ENCODE measurements at regions not wholly inside any gene's neighbourhood (a gene's known extent, or its start where the extent isn't known, plus 50 kb on each side); places are given as distances from the start of the nearest gene placed in this dataset.

- DNase-seq (no peak), ATAC-seq (no peak)
- Histone ChIP-seq H3K27ac (no peak overlapping the region), H3K27me3 (peaks cover 8% of the 10 kb centered on the region), H3K36me3 (no peaks in the 10 kb centered on the region), H3K4me3 (no peak overlapping the region), H3K4me1 (no peaks in the 10 kb centered on the region), H3K9me3 (no peaks in the 10 kb centered on the region)
- TF ChIP-seq, protein P1, sequence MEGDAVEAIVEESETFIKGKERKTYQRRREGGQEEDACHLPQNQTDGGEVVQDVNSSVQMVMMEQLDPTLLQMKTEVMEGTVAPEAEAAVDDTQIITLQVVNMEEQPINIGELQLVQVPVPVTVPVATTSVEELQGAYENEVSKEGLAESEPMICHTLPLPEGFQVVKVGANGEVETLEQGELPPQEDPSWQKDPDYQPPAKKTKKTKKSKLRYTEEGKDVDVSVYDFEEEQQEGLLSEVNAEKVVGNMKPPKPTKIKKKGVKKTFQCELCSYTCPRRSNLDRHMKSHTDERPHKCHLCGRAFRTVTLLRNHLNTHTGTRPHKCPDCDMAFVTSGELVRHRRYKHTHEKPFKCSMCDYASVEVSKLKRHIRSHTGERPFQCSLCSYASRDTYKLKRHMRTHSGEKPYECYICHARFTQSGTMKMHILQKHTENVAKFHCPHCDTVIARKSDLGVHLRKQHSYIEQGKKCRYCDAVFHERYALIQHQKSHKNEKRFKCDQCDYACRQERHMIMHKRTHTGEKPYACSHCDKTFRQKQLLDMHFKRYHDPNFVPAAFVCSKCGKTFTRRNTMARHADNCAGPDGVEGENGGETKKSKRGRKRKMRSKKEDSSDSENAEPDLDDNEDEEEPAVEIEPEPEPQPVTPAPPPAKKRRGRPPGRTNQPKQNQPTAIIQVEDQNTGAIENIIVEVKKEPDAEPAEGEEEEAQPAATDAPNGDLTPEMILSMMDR (IDR thresholded peaks at IDR 0.05) = no peak
- intact Hi-C loops (cut with DNase I) = no loop called here
These were observed 54.8 kb upstream of the CHRNB4 start for GRCh38 chr15:78695854-78696253.

DNA sequence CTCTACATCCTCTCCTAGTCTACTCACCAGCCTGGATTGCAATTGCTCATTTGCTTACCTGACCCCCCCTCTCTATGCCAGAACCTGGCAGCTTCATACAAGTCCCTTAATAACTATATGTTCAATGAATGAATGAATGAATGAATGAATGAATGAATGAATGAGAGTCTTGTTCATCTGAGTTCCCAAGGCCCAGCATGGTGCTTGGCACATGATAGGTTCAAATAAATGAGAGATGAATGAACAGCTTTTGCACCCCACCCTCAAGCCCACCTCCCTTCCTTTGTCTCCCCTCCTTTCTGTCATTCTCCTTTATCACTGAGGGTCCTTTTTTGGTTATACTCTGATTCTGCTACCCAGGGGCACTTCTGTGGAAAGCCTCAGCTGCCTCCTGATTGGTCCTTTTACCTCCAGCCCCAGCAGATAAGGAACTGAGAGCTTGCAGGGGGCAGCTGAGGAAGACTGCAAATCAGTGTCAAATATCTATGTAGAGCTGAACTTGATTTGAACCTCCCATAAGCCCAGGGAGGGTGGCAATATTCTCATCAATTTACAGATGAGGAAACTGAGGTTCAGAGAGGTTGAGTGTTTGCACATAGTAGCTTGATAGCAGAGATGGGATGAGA lies 54.1 kb upstream of the CHRNB4 start:
- Histone ChIP-seq H3K4me3 (no peak overlapping the region), H3K9me3 (no peaks in the 10 kb centered on the region), H3K36me3 (no peaks in the 10 kb centered on the region), H3K27me3 (peaks cover 4% of the 10 kb centered on the region), H3K4me1 (no peaks in the 10 kb centered on the region), H3K27ac (no peak overlapping the region)
- ATAC-seq (no peak), DNase-seq (no peak)
- intact Hi-C loops (cut with DNase I) = no loop called here
- TF ChIP-seq, protein P1 (IDR thresholded peaks at IDR 0.05) = no peak

DNA sequence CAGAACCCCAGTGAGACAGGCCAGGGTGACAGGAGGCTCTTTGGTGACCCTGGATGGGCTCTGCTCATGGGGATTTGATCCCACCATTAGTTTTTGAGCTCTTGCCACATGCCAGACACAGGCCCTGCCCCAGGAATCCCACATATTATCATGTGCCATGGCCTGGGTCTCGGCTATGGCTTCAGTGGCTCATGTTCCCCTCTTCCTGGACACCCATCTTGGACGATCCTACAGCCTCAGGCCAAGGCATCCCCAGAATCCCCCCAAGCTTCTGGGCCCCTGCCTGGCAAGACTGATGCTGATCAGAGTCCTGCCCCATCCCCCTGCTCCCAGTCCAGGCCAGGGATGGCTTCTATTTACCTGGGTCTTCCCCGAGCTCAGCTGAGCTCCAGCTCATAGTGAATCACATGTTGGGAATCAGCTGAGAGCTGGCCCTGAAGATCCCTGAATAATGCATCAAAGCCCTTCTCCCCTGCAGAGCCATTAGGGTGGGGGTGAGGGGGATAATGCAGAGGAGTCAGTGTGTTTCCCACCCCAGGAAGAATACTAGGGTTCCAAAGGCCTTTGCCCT lies 50.9 kb upstream of the CHRNB4 start:
- Histone ChIP-seq H3K27ac (no peak overlapping the region), H3K4me1 (no peaks in the 10 kb centered on the region), H3K36me3 (no peaks in the 10 kb centered on the region), H3K9me3 (no peaks in the 10 kb centered on the region), H3K27me3 (no peaks in the 10 kb centered on the region), H3K4me3 (no peak overlapping the region)
- ATAC-seq (no peak), DNase-seq (no peak)
- intact Hi-C loops (cut with DNase I) = no loop called here
- TF ChIP-seq, protein P1 (IDR thresholded peaks at IDR 0.05) = no peak

- no peaks in the 10 kb centered on the region for H3K36me3 ChIP-seq
- TF ChIP-seq, protein P1 (IDR thresholded peaks at IDR 0.05) = no peak
- no peak for DNase-seq
- H3K4me1 ChIP-seq = no peaks in the 10 kb centered on the region
- intact Hi-C loops (cut with DNase I) = no loop called here
- H3K4me3 ChIP-seq = no peak overlapping the region
- H3K27ac ChIP-seq = no peak overlapping the region
- H3K27me3 ChIP-seq = no peaks in the 10 kb centered on the region
- no peak for ATAC-seq
- no peaks in the 10 kb centered on the region for H3K9me3 ChIP-seq
These were observed 50.3 kb upstream of the CHRNB4 start for GRCh38 chr15:78691167-78691850.
